NCI-H187 (cell line): ENCODE measurements at regions not wholly inside any gene's neighbourhood (a gene's known extent, or its start where the extent isn't known, plus 50 kb on each side); places are given as distances from the start of the nearest gene placed in this dataset.
"Not testable (repeated sequence)": the region's sequence is repeated elsewhere in the genome, so short reads cannot be mapped to it uniquely, and the experiment has no call there.

Experiments
- DNase-seq, 2 experiments: peaks; one replicate each; lab custom pipeline; 2025; lab: John Stamatoyannopoulos, UW

DNA sequence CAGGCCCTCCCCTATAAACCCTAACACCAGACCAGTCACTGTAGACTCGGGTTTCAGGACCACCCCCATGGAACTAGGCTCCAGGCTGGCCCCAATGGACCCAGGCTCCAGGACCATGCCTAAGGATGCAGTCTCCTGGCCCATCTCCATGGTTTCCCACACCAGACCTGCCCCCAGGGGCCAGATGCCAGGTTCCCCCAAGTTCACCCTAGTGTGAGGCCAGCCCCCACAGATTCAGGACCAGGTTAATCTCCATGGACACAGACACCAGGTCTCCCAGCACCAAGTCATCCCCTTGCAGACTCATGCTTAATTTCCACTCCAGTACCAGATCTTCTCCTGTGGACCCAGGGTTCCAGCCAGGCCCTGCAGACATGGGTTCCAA lies 103.8 kb upstream of the LANCL2 start:
- DNase-seq = no peak

DNA sequence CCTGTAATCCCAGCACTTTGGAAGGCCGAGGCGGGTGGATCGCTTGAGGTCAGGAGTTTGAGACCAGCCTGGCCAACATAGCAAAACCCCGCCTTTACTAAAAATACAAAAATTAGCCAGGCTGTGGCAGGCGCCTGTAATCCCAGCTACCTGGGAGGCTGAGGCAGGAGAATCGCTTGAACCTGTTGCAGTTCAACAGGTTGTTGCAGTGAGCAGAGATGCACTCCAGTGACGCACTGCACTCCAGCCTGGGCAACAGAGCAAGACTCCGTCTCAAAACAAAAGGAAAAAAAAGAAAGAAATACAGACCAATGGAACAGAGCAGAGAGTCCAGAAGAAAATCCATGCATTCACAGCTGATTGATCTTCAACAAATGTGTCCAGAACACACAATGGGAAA lies 99.8 kb upstream of the LANCL2 start:
- DNase-seq = not testable (repeated sequence)

DNA sequence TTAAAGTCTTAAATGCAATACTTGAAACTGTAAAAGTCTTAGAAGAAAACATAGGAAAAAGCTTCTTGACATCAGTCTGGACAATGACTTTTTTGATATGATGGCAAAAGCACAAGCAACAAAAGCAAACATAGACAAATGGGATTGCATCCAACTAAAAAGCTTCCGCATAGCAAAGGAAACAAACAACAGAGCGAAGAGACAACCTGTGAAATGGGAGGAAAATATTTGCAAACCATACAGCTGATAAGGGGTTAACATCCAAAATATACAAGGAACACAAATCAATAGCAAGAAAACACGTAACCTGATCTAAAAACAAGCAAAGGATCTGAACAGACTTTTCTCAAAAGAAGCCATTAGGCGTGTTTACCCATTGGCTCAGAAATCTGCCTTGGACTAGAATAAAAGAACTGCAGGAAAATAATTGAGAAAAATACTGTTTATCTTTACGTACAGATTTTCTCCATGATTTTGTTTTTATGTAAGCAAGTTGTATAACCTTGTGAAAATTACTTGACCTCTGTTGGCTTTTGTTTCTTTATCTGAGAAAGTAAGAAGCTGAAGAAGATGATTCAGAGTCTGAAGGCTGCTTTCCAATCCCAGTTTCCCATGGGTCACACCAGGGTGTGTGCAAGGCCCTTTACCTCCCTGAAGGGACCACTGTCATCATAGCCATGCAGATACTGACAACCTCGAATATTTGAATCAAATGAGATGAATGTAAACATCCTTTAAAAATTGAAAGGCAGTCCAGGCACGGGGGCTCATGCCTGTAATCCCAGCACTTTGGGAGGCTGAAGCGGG lies 99.1 kb upstream of the LANCL2 start:
- DNase-seq = no peak

- no peak for DNase-seq
Observed at GRCh38 chr7:55271069-55271626, 94.0 kb upstream of the LANCL2 start.

GRCh38 chr7:55271661-55272060 lies 93.5 kb upstream of the LANCL2 start:
- DNase-seq = no peak

DNA sequence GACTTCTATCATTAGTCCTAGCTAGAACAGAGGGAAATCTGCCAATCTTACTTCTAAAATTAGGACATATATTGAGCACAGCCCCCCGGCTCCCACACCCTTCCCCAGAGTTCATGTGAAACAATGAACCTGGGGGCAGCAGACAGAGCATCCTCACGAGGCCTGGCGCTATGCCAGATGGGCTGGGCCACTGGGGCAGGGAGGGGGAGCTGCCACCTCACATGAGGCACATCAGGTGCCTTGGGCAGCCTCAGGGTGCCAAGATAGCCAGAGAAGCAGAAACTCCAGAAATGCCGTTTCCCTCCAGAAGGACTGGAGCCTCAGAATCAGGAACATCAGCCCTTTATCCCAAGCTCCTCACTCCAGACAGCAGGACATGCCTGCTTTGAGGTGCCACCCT lies 92.8 kb upstream of the LANCL2 start:
- no peak for DNase-seq

- DNase-seq = no peak
Observed at GRCh38 chr7:55273186-55273980, 91.8 kb upstream of the LANCL2 start.

DNA sequence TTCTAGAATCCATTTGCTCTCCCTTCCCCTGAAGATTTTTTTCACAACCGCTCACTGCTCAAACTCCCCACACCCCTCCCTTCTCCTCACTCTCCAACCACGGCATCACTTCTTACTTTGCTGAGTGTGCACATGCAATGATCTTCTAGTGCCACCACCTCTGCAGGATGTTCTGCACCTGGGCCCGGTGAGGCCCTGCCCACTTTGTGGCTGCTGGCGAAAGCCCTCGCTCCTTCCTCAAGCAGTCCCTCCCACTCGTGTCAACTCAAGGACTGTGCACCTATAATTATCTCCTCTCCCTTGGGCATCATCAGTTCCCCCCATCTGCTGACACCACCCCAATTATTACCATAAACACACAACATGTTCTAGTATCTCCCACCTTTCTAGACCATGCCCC lies 91.0 kb upstream of the LANCL2 start:
- DNase-seq = no peak

DNA sequence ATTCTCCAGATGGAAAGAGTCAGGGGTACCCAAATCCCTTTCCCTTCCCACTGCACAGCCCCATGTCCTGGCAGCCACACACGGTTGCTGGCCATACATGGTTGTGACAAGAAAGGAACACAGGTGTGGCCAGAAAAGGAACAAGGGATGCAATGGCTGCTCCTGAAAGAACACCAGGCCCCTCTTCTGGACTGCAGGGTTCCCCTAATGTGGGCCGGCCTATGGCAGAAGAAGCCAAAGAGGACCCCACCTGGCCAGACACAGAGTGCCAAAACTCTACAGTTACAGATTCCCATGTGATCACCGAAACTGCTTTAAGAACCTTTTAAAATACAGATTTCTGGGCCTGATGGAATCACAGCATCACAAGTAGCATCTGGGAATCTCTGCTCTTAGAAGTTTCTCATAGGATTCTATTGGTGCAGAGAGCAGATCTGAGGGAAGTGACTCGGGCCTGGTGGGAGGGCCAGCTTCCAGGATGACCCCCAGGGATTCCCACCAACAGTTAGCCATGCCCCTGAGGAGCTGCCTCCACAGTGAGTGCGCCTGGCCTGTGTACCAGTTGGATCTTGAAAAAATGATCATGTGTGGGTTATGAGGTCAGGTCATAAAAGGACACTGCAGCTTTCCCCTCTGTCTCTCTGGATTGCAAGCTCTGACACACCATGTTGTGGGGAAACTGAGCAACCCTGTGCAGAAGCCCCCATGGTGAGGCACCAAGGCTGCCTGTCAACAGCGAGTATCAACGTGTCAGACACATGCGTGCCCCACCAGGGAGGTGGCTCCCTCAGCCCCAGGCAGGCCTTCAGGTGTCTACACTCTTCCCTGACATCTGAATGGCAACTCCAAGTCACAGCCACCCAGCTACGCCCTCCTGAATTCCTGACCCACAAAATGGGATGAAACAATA lies 89.6 kb upstream of the LANCL2 start:
- no peak for DNase-seq

- DNase-seq = no peak
Observed at GRCh38 chr7:55276572-55277295, 88.4 kb upstream of the LANCL2 start.

GRCh38 chr7:55277916-55278315 lies 87.2 kb upstream of the LANCL2 start:
- DNase-seq = no peak

- DNase-seq = no peak
Observed at GRCh38 chr7:55278321-55278720, 86.8 kb upstream of the LANCL2 start.

- no peak for DNase-seq
Observed at GRCh38 chr7:55279080-55279845, 85.9 kb upstream of the LANCL2 start.

GRCh38 chr7:55280031-55280454 lies 85.1 kb upstream of the LANCL2 start:
- DNase-seq = peak; percentile 4 to 6

- DNase-seq = no peak
Observed at GRCh38 chr7:55285665-55286064, 79.5 kb upstream of the LANCL2 start.

DNA sequence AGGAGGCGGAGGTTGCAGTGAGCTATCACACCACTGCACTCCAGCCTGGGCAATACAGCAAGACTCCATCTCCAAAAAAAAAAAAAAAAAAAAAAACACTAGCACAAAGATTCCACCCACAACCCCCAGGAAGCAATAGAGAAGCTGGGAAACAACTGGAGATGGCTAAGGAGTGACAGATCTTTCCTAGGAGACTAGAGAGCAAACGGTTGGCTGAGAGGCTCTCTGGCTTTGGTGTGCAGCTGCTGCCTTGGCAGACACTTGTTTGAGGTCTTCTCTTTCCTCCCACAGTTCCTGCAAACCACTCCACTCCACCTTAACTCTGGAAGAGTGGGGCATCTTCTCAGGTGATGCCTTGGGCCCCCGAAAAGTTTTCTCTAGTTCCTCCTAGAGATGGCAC lies 78.5 kb upstream of the LANCL2 start:
- DNase-seq = no peak

DNA sequence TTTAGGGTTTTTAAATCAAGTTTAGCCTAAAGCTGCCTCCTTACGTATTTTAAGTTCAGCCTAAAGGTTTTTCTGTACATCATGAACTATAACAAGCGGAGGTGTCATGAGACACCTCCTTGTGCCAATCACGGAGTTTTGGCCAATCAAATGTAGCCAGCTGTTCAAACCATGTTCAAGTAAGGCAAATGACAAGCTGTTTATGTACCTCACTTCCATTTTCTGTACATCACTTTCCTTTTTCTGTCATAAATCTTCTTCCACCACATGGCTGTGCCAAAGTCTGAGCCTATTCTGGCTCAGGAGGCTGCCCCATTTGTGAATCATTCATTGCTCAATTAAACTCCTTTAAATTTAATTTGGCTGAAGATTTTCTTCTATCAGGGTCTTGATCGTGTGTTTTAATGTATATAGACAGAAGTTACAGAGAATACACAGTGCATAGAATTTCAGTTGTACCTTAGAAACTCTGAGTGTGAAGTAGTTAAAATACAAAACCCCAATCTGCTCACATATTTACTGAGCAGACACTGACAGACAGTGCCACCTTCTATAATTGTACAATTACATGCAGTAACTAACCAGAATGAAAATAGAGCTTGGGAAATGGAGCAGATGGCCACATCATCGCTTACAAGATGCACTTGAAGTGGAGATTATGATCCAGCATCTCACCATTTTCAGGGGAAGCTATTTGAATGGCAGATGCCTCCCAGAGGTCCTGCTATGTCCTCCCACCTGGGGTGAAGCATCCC lies 76.9 kb upstream of the LANCL2 start:
- DNase-seq = no peak

- no peak for DNase-seq
Observed at GRCh38 chr7:55296070-55296469, 69.1 kb upstream of the LANCL2 start.

- no peak for DNase-seq
Observed at GRCh38 chr7:55299273-55299967, 65.7 kb upstream of the LANCL2 start.
